HG03432 (cell line): ENCODE measurements at regions not wholly inside any gene's neighbourhood (a gene's known extent, or its start where the extent isn't known, plus 50 kb on each side); places are given as distances from the start of the nearest gene placed in this dataset.
"Not testable (repeated sequence)": the region's sequence is repeated elsewhere in the genome, so short reads cannot be mapped to it uniquely, and the experiment has no call there.

ENCODE experiments used
- ATAC-seq: cut with Tn5 transposase; IDR thresholded peaks from one replicate; pipeline ENCODE4 v1.9.1; 2021; ENCODE audit warnings: mild to moderate bottlenecking, moderate library complexity; ENCODE audit not compliant: unreplicated experiment

DNA sequence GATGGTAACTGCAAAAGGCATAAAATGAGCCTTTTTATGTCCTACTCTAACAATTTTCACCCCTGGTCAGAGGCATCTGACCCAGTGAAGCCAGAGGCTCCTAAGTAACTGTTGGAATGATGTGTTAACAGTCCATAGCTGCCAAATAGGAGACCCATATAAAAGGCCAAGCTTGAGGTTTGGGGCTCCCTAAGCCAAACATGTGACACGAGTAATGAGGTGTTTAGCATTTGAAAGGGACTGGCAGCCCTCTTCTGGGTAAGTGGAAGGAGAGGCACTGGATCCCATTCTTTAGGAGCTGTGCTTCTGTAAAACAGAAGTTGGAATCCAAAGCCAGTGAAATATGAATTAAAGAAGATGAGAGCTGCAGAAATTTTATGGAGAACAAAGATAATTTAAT is 100.6 kb upstream of the PNPLA4 start:
- no peak for ATAC-seq

DNA sequence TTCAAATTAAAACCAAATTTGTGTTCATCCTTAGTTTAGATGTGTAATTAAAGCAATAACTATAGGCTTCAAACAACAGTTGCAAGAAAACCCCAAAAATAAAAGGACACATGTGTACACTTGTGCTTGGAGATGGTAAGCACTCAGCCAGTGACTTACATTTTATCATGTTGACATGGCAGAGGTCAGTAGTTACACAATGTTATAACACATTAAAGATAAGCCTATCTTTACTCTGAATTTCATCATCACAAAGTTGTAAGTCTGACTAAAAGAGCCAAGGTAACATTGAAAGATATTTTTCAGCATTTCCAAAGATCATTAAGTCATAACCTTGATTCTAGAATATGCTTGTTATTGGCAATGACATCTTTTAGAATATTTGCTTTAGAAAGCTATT is 98.5 kb upstream of the PNPLA4 start:
- no peak for ATAC-seq

DNA sequence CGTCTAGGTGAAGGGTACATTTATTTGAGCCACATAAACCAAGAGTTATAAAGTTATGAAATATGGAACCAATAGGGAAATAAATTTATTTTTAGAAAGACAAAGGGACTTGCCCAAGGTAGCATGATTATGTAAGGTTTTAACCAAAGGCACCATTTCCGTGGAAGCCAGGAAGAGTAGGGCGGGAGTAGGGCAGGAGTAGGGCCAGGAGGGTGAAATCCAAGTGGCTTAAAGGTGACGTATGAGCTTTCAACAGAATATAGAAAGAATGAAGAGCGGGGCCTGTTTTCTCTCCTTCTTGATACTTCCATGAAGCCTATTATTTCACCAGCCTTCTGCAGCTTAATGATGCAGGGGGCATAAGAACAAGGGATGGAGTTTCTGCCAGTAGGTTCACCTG is 91.7 kb upstream of the PNPLA4 start:
- ATAC-seq: no peak

DNA sequence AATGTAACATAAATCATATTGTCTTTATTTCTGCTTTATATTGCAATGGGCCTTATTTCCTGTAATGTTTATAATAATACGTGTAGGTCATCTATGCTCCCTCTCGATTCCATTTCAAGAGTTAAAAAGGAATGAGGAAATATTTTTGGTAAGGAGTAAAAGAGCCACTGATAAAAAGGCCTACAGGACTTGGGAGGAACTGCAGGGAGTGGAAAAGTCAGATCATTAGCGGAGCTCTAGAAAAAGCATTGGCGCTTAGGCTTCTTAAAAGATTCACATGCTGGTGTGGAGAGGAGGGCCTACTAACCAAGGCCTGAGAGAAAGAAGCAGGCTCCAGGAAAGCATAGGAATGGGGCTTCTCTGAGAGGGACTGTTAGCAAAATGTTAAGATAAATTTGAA is 82.9 kb upstream of the PNPLA4 start:
- no peak for ATAC-seq

DNA sequence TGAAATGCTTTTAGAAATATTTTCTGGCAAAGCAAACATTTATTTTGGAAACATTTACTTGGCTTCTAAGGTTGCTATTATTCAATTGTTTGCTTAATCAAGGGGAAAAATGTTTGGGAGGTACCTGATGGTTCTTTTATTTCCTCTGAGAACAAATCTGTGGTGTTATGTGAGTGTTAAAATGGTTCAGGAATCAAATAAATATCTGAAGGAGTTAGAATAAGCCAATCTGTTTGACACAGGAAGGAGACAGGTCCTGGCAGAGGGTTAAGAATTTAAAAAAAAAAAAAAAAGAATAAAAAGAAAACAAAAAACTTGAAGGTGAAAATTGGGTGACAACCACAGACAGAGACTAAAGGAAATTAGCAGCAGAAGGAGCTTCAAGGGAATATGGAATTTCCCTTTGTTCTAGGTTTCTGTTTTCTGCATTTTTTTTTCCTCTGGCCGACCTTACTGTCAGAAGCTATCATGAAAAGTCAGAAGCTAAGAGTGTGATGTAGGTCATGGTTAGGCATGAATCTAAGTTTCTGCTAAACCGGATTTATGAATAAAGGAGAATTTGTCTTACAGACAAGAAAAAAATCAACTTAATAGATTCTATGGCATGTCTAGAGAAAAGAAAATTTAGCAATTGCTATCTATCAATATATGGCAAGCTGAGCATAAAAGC is 78.6 kb upstream of the PNPLA4 start:
- ATAC-seq: no peak

DNA sequence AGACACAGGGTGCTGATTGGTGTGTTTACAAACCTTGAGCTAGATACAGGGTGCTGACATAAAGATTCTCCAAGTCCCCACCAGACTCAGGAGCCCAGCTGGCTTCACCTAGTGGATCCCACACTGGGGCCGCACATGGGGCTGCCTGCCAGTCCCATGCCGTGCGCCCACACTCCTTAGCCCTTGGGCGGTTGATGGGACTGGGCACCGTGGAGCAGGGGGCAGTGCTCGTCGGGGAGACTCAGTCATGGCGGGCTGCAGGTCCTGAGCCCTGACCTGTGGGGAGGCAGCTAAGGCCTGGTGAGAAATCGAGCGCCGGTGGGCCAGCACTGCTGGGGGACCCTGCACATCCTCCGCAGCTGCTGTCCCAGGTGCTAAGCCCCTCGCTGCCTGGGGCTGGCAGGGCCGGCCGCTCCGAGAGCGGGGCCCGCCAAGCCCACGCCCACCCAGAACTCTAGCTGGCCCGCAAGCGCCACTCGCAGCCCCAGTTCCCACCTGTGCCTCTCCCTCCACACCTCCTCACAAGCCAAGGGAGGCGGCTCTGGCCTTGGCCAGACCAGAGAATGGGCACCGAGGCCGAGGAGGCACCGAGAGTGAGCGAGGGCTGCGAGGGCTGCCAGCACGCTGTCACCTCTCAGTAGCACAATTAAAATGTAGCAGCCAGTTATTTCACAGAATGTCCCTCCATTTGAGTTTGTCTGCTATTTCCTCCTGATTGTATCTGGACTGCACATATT is 76.1 kb upstream of the PNPLA4 start:
- ATAC-seq: no peak

DNA sequence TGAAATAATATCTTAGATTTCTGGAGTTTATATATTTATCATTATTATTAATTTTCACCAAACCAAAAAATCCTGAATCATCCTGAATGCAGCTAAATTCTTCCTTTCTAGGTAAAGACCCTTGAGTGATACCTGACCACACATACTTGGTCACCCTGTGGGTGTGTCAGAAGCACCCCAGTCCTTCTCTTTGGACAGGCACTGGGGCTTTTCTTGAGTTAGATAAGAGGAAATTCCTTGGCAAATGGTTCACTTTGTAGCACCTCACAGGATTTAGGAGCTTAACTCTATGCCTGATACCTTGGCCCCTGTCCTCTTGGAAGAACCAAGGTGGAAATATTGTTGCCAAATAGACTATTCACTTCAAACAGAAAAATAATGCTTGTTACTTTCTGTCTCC is 69.6 kb upstream of the PNPLA4 start:
- ATAC-seq: no peak

DNA sequence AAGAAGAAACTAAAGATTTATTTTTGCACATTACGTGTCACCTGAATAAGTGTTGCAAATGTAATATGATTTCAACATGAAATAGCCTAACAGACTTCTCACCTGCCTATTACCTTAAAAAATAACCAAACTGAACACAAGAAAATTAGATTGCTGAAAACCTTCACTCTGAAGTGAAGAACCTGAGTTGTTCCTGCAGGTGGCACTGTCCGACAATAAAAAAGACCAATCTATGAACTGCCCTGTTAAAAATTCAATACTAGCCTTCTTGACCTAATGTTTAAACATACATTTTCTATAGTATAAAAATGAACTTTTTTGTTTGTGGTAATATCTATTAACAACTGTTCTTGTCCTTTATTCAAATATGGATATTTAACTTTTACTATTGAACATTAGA is 69.2 kb upstream of the PNPLA4 start:
- no peak for ATAC-seq

DNA sequence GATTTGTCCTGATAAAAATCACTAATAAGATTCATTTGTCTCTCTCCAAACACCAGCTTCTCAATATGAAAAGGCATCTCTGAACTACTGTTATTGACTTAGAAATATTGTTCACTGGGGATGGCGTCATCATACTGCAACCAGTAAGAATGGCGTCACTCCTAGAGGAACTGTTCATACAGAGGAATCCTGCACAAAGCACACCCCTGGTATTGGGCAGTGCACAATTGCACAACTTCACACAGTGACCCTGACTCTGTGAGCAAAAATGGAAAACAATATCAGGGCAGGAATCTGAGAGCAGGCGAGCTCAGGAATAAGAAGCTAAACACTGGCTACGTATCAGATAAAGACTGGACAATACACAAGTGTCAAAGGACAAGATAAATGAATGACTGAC is 66.7 kb upstream of the PNPLA4 start:
- ATAC-seq: no peak

DNA sequence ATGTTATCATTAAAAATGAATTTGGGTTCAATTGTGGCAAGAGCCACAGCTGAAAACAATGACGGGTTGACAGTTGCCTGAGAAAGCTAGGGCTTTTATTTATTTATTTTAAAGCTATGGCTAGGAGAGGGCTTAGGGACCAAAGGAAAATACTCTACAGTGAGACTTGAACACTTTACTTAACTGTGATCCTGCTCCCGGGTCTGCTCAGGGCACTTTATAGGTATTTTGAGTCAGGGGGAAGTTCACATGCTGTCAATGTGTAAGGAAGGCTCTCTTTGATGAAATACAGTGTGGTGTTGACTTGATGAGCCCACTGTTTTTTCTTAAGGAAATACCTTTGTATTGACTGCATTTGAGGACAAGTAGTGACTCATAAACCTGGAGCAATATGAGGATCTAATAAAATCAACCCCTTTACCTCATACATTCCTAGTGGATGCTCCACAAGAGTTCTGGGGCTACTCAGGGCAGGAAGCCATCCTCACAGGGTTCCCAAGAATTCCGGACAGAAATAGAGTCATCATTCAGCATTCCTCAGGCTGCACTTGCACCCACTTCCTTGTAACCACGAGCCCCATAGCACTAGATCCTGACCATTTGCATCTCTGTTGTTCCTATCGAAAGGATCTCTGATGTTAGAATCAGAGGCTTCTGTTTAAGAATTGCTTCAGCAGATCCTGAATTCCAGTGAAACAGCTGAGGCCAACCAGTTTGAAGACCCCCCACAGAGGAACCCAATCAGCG is 61.0 kb upstream of the PNPLA4 start:
- not testable (repeated sequence) for ATAC-seq

DNA sequence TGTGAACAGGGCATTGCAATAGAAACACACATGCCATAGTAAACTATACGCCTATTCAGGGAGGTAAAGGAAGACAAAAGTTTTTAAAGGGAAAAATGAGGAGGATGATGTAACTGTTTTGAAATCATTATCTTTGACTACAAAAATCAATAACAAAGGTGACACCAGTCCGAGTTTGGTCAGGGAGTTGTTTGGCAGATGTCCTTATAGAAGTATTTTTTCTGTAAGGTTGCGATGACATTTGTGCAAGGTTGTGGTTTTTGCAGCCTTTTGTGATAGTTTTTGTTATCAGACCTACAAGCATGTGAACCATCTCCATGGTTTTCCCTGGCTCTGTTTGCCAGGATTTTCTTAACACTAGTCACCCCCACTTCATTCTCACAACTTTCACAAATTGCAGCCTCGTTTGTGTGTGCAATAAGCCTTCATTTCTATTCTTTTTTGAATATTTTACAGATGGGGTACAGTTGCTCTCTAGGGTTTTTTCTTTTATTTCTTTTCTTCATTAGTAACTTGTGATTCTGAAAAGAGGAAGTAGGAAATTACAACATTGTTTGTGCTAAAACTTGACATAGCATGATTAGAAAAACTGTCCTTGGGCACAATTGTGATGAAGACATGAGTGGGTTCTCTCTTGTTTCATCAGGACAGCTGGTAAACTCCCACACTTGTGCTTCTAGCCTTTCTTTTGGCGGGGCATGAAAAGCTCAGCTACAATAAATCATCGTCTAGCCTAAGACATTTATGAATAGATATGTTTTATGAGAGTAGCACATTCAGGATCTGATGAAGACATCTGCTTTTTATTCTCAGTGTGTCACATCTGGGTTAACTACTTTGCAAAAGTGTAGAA is 60.2 kb upstream of the PNPLA4 start:
- ATAC-seq: peak; percentile 71

DNA sequence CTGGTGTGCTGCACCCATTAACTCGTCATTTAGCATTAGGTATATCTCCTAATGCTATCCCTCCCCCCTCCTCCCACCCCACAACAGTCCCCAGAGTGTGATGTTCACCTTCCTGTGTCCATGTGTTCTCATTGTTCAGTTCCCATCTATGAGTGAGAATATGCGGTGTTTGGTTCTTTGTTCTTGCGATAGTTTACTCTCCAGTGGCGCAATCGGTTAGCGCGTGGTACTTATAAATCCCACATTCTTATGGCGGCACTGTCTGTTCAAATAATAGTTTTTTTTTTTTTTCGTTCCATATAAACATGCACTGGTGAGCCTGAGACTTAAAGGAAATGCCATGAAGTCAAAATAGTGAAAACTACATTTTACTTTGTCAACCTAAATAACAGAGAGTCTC is 59.5 kb upstream of the PNPLA4 start:
- ATAC-seq: not testable (repeated sequence)

DNA sequence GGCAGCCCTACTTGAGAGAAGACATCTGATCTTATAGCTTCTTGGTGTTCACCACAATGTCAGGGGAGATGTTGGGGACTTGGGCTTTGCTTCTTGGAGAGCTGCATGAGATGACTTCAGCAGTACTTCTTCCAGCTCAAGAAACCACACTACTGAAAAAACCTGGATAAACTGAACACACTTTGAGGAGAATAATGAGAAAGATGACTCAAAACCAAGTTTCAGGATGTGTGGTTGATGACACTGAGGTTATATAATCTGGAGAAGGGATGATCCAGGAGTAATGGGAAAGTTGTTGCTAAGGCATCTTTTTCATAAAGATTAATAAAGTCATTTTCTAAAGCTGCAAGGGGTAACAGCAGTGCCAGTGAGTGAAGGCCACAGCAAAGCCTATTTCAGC is 58.4 kb upstream of the PNPLA4 start:
- ATAC-seq: no peak

DNA sequence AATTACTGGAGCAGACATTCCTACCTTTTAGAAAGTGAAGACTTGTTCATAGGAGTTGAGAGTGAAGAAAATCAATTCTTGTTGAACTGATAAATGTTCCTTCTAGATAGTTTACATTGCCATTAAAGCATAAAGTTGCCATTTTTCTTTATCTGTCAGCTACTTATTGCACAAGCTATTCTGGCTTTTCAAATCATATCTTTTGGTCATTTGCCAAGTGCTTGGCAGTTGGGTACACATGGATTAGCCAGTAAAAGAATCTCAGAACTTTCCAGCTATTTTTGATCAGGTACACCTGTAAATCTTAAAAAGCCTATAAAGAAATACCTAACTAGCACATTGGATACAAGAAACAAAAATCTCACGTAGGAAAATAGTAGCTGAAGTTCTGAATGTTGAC is 56.4 kb upstream of the PNPLA4 start:
- ATAC-seq: no peak
